ENCODE measurements at regions not wholly inside any gene's neighbourhood (a gene's known extent, or its start where the extent isn't known, plus 50 kb on each side); places are given as distances from the start of the nearest gene placed in this dataset.

DNA sequence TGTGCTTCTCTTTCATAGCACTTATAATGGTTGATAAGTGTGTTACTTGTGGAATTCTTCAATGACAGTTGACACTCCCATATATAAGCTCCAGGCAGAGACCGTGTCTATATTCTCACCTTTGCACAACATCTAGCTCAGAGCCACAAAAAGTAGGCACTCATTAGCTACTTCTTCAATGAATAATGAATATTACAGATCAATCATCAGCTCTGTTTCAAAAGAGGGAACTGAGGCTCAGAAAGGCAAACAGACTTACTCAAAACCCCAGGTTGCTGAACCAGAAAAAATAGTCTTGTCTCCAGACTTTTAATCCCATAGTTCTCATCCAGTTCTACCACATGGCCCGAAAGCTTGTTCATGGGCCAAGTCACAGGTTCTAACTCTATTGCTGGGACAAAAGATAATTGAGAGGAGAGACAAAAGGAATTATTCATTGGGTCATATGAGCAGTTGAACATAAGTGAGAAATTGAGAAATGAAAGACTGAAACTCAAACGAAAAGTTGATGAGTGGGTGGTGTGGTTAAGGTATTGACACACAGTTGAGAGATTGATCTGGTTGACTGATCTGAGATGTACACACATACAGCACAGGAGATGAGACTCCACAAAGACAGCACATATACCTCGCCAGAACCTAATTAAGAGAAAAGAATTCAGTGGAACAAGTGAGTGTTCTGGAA is 381.6 kb downstream of the EFNA5 start:
- TF ChIP-seq CTCF (optimal IDR thresholded peaks at IDR 0.05 in 1 of 3, IDR thresholded peaks at IDR 0.05 in 1 of 3, conservative IDR thresholded peaks at IDR 0.05 in 1 of 3; ENCODE audit: extremely low read depth in 1 of 3, insufficient read depth in 2 of 3, low read length in 3 of 3) (no peak), EZH2 (IDR thresholded peaks at IDR 0.05; ENCODE audit: low read length) (no peak)
